SK-N-DZ (cell line): ENCODE measurements at regions not wholly inside any gene's neighbourhood (a gene's known extent, or its start where the extent isn't known, plus 50 kb on each side); places are given as distances from the start of the nearest gene placed in this dataset.
"Not testable (repeated sequence)": the region's sequence is repeated elsewhere in the genome, so short reads cannot be mapped to it uniquely, and the experiment has no call there.

Experiments
- DNase-seq: peaks from one replicate; pipeline ENCODE4 v3.0.0-alpha.2; 2015; ENCODE audit warnings: low spot score

- no peak for DNase-seq
Observed at GRCh38 chr2:121132054-121132761, 152.8 kb downstream of the TFCP2L1 start.

GRCh38 chr2:121132762-121133107, 152.3 kb downstream of the TFCP2L1 start:
- no peak for DNase-seq

DNA sequence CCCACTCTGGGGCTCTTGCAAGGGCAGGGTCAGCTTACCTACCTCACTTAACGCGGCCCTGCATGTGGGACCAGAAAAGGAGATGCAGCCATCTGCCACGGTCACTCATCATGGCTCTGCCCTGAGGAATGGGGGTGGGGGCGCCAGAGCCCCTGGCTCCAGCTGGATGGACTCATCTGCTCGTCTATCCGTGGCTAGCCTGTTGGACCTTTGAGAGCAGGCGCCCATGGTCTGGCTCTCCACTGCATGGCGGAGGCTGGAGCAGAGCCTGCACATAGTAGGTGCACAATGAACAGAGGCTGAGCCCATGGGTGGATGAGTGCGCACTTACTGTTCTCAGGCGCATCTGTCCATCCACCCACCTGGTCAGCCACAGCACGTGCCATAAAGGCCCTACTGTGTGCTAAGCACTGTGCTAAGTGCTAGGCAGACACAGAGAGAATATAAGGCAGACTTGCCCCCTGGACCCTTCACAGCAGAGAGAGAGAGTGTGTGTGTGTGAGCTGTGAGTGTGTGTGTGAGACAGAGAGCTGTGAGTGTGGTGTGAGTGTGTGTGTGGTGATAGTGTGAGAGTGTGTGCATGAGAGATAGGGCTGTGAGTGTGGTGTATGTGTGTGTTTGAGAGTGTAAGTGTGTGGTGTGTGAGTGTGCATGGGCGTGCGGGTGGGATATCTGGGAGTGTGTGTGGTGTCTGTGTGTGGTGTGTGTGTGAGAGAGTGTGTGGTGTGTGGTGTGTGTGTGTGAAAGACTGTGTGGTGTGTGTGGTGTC, 151.3 kb downstream of the TFCP2L1 start:
- DNase-seq = no peak

GRCh38 chr2:121134728-121135127, 150.3 kb downstream of the TFCP2L1 start:
- DNase-seq = no peak

GRCh38 chr2:121135168-121135853, 149.7 kb downstream of the TFCP2L1 start:
- no peak for DNase-seq

DNA sequence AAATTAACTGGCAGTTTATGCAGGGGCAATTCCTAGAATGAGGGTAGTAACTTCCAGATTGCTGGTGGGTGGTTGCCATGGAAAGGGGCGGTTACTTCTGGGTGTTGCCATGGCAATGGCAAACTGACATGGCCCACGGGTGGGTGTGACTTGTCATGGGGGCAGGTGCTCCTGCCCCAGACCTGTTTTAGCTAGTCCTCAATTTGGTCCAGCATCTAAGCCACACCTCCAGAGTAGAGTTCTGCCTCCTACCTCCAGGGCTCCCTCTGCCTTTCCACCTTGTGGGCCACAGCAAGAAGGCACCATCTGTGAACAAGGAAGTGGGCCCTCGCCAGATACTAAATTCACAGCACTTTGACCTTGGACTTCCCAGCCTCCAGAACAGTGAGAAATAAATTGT, 148.7 kb downstream of the TFCP2L1 start:
- DNase-seq = no peak

- DNase-seq = no peak
Observed at GRCh38 chr2:121137571-121137970, 147.4 kb downstream of the TFCP2L1 start.

- DNase-seq = no peak
Observed at GRCh38 chr2:121140734-121141133, 144.3 kb downstream of the TFCP2L1 start.

- DNase-seq = no peak
Observed at GRCh38 chr2:121142452-121142851, 142.6 kb downstream of the TFCP2L1 start.

DNA sequence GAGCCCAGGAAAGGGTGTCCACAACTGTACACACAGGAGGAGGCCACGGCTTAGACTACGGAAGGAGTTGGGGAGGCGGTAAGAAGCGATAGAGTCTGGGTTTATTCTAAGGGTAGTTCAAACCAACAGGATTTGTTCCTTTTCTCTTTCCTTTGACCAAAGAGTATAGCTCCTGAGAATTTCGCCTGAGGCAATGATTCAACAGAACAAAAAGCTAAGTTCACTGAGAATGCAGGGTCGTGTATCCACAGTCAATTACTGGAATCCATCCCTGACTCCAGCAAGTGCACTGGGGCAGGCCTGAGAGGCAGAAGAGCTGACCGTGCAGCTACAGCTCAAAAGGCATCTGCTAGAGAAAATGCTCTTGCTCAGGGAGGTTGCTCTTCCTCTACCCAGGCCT, 140.9 kb downstream of the TFCP2L1 start:
- DNase-seq = no peak

DNA sequence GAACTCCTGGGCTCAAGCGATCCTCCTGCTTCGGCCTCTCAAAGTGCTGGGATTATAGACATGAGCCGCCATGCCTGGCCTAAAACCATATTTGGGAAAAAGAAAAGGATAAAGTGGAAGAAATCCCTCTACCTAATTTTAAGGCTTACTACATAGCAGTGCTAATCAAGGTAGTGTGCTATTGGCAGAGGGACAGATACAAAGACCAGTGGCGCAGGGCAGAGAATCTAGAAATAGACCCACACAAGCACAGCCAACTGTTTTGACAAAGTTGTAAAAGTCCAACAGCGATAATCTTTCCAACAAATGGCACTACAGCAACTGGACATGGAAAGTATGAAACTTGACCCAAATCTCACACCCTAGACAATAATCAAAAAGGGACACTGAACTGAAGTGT, 138.4 kb downstream of the TFCP2L1 start:
- DNase-seq = no peak

DNA sequence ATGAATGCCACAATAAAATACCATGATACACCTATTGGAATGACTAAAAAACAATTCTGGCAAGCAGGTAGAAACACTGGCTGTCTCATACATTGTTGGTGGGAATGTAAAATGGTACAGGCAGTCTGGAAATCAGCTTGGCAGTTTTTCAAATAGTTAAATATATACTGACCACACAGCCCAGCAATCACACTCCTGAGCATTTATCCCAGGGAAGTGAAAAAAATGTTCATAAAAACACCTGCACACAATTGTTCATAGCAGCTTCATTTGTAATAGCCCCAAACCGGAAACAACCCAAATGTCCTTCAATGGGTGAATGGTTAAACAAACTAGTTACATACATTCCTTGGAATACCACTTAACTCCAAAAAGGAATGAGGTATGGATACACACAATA, 137.2 kb downstream of the TFCP2L1 start:
- DNase-seq = no peak

GRCh38 chr2:121148481-121148880, 136.5 kb downstream of the TFCP2L1 start:
- DNase-seq = no peak

DNA sequence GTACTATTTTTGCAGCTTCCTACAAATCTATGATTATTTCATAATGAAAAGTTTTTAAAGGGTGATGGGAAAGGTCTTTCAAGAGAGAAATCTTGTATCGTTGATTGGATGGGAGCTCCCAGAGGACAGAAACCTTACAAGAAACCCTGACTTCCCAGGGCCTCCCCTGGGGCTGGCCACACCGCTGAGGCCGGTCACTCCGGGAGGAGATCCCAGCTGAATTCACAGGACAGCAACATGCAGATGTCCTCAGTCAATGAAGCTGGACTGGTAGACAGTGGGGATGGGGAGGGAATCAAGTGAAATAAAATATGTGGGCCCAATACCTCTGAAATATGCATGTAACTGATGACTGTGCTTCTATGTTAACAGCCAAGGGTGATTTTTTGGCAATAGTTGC, 135.6 kb downstream of the TFCP2L1 start:
- DNase-seq = no peak

- no peak for DNase-seq
Observed at GRCh38 chr2:121150126-121150525, 134.9 kb downstream of the TFCP2L1 start.

DNA sequence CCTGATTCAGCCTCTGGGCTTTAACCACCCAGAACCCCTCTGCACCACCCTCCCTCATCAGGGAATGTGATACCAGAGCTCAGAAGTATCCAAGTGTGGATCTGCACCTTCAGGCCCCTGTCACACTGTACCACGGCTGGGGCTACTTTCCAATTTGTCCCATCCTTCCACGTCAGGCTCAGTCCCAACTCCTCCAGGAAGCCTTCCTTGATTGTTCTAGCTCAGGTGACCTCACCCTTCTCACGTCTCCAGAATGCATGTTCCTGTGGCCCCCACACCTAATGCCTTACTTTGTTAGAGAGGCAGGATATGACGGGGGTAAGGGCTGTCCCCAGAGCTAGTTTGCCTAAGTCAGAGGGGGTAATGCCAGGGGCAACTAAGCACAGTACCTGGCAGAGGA, 134.3 kb downstream of the TFCP2L1 start:
- DNase-seq = no peak

DNA sequence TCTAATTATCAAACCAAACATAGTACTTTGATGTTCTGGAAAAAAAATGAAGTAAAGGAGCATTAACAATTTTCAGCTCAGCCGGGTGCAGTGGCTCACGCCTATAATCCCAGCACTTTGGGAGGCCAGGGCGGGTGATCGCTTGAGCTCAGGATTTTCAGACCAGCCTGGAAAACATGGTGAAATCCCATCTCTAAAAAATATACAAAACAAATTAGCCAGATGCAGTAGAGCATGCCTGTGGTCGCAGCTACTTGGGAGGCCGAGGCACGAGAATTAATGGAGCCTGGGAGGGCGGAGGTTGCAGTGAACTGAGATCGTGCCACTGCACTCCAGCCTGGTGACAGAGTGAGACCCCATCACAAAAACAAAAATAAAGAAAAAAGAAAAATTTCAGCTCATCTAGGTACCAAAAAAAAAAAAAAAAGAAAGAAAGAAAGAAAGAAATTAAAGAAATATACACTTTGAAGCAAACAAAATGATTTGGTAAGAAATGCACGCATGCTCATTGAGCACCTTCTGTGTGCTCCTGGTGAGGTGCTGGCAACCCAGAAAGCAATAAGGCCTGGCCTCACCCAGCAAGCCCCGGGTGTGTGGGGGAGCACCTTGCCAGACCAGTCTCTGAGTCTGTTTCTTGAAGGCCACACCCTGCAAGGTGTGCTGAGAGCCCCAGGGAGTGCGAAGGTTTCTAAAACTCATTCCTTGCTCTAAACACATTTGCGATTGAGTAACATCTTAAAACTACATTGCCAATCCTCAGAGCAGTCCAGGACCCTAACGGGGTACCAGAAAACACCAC, 133.5 kb downstream of the TFCP2L1 start:
- DNase-seq = no peak

DNA sequence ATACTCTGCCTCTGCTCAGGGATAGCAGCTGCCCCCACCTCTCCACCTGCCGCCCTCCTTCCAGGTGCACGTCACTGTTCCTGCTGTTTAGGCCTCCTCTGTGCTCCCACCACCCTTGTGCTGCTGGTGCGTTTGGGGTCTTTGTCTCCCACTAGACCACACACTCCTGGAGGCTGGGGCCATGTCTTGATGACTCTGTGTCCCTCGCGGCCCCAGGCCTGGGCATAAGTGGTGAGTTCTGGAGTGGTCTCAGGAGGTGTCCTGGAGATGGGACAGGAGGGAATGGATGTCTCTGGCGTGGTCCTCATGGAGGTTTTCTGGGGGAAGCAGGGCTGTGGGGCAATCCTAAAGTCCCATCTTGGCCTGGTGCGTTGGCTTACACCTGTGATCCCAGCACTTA, 132.1 kb downstream of the TFCP2L1 start:
- DNase-seq = no peak

- DNase-seq = no peak
Observed at GRCh38 chr2:121153516-121153915, 131.5 kb downstream of the TFCP2L1 start.

DNA sequence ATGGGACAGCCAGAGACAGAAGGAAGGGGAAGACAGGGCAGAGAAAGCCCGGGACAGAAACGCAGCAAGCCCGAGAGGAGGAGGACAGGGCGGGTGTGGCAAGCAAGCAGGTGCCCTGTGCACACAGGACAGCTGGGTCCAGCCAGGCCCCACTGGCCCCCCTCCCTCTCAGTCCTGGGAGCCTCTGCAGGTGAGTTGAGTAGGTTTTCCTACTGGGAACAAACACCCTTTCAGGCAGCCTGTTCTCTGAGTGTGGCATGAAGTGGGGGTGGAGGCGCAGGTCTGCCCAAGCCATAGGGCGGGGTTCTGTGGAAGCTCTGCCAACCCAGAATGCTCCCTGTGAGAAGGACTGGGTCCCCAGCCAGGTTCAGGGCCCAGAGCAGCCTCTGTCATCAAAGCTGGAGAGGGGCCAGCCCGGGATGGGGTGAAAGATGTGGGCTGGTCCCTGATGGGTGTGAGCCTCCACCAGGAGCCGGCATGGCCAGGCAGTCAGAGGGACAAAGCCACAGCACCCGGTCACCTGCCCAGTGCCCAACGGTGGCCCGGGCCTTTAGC, 129.4 kb downstream of the TFCP2L1 start:
- DNase-seq = no peak

- not testable (repeated sequence) for DNase-seq
Observed at GRCh38 chr2:121157481-121157880, 127.5 kb downstream of the TFCP2L1 start.
